ENCODE measurements at regions not wholly inside any gene's neighbourhood (a gene's known extent, or its start where the extent isn't known, plus 50 kb on each side); places are given as distances from the start of the nearest gene placed in this dataset.
A peak's percentile ranks its signal among the peaks of the same experiment; 100 is the strongest.
"Not testable (repeated sequence)": the region's sequence is repeated elsewhere in the genome, so short reads cannot be mapped to it uniquely, and the experiment has no call there.

- H3K27me3 ChIP-seq: no peaks in the 10 kb centered on the region
- ATAC-seq (ENCODE audit: low FRiP score in 2 of 2) (no peak), DNase-seq (no peak)
- no peak overlapping the region for H3K4me3 ChIP-seq
- no peak overlapping the region for H3K27ac ChIP-seq
- no peak for TF ChIP-seq POLR2A (IDR thresholded peaks at IDR 0.05)
- no peak for TF ChIP-seq POLR2AphosphoS5 (IDR thresholded peaks at IDR 0.05)
- no peak for TF ChIP-seq EP300 (IDR thresholded peaks at IDR 0.05)
- TF ChIP-seq, protein P1, sequence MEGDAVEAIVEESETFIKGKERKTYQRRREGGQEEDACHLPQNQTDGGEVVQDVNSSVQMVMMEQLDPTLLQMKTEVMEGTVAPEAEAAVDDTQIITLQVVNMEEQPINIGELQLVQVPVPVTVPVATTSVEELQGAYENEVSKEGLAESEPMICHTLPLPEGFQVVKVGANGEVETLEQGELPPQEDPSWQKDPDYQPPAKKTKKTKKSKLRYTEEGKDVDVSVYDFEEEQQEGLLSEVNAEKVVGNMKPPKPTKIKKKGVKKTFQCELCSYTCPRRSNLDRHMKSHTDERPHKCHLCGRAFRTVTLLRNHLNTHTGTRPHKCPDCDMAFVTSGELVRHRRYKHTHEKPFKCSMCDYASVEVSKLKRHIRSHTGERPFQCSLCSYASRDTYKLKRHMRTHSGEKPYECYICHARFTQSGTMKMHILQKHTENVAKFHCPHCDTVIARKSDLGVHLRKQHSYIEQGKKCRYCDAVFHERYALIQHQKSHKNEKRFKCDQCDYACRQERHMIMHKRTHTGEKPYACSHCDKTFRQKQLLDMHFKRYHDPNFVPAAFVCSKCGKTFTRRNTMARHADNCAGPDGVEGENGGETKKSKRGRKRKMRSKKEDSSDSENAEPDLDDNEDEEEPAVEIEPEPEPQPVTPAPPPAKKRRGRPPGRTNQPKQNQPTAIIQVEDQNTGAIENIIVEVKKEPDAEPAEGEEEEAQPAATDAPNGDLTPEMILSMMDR (IDR thresholded peaks at IDR 0.05): no peak
- no peaks in the 10 kb centered on the region for H3K36me3 ChIP-seq
- no peaks in the 10 kb centered on the region for H3K9me3 ChIP-seq
- H3K4me1 ChIP-seq: no peaks in the 10 kb centered on the region
- 71 to 80% methylated on average over 16 of the region's 16 CpGs for WGBS, 2 donors
Observed at GRCh38 chr9:124137009-124137943, 120.5 kb upstream of the NEK6 start.

GRCh38 chr9:124137944-124138335, 119.8 kb upstream of the NEK6 start:
- H3K4me1 ChIP-seq: no peaks in the 10 kb centered on the region
- H3K27me3 ChIP-seq: no peaks in the 10 kb centered on the region
- no peaks in the 10 kb centered on the region for H3K36me3 ChIP-seq
- TF ChIP-seq EP300 (IDR thresholded peaks at IDR 0.05) (no peak), POLR2AphosphoS5 (IDR thresholded peaks at IDR 0.05) (no peak), POLR2A (IDR thresholded peaks at IDR 0.05) (no peak)
- TF ChIP-seq, protein P1 (IDR thresholded peaks at IDR 0.05): no peak
- WGBS, 2 donors: 89 to 91% methylated on average over 3 of the region's 3 CpGs
- ATAC-seq (ENCODE audit: low FRiP score in 2 of 2) (no peak), DNase-seq (no peak)
- H3K4me3 ChIP-seq: no peak overlapping the region
- H3K27ac ChIP-seq: no peak overlapping the region
- no peaks in the 10 kb centered on the region for H3K9me3 ChIP-seq

GRCh38 chr9:124139001-124139400, 118.7 kb upstream of the NEK6 start:
- Histone ChIP-seq H3K36me3 (no peaks in the 10 kb centered on the region), H3K27me3 (no peaks in the 10 kb centered on the region), H3K4me3 (no peak overlapping the region), H3K4me1 (no peaks in the 10 kb centered on the region), H3K9me3 (no peaks in the 10 kb centered on the region), H3K27ac (no peak overlapping the region)
- WGBS, 2 donors: 86% methylated on average over 1 of the region's 1 CpG; no CpG with 5 or more reads in 1 of the 2 donors
- ATAC-seq (ENCODE audit: low FRiP score in 2 of 2): peak in 1 of 2 donors; percentile 51
- no peak for TF ChIP-seq POLR2AphosphoS5 (IDR thresholded peaks at IDR 0.05)
- TF ChIP-seq, protein P1 (IDR thresholded peaks at IDR 0.05): no peak
- no peak for TF ChIP-seq POLR2A (IDR thresholded peaks at IDR 0.05)
- no peak for TF ChIP-seq EP300 (IDR thresholded peaks at IDR 0.05)
- no peak for DNase-seq

DNA sequence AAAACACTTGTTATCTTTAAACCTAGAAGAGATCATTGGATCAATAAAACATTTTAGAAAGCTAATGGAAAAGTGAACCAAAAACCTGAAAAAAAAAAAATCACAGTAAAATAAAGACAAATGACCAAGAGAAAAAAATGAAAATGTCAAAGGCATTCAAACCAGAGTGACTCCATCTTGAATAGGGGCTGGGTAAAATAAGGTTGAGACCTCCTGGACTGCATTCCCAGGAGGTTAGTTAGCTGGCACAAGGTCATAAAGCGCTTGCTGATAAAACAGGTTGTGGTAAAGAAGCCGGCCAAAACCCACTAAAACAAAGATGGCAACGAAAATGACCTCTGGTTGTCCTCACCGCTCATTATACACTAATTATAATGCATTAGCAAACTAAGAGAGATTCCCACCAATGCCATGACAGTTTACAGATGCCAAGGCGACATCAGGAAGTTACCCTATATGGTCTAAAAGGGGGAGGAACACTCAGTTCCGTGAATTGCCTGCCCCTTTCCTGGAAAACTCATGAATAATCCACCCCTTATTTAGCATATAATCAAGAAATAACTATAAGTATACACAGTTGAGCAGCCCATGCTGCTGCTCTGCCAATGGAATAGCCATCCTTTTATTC, 116.7 kb upstream of the NEK6 start:
- WGBS, 2 donors: 79 to 81% methylated on average over 6 of the region's 6 CpGs
- no peak for DNase-seq
- Histone ChIP-seq H3K9me3 (no peaks in the 10 kb centered on the region), H3K27ac (no peak overlapping the region), H3K4me1 (no peaks in the 10 kb centered on the region), H3K4me3 (no peak overlapping the region), H3K27me3 (no peaks in the 10 kb centered on the region), H3K36me3 (no peaks in the 10 kb centered on the region)
- no peak for ATAC-seq (ENCODE audit: low FRiP score in 2 of 2)
- TF ChIP-seq POLR2AphosphoS5 (IDR thresholded peaks at IDR 0.05) (no peak), POLR2A (IDR thresholded peaks at IDR 0.05) (no peak), EP300 (IDR thresholded peaks at IDR 0.05) (no peak)
- TF ChIP-seq, protein P1 (IDR thresholded peaks at IDR 0.05): no peak

- not testable (repeated sequence) for H3K4me1 ChIP-seq; DNase-seq; H3K27ac ChIP-seq; H3K9me3 ChIP-seq; H3K36me3 ChIP-seq; H3K4me3 ChIP-seq; H3K27me3 ChIP-seq; ATAC-seq (ENCODE audit: low FRiP score in 2 of 2)
- WGBS, 2 donors: 66 to 69% methylated on average over 10 of the region's 10 CpGs
Observed at GRCh38 chr9:124144561-124145123, 113.1 kb upstream of the NEK6 start.

All from upper lobe of left lung (tissue), 6 donors.